ENCODE measurements at regions not wholly inside any gene's neighbourhood (a gene's known extent, or its start where the extent isn't known, plus 50 kb on each side); places are given as distances from the start of the nearest gene placed in this dataset.

DNA sequence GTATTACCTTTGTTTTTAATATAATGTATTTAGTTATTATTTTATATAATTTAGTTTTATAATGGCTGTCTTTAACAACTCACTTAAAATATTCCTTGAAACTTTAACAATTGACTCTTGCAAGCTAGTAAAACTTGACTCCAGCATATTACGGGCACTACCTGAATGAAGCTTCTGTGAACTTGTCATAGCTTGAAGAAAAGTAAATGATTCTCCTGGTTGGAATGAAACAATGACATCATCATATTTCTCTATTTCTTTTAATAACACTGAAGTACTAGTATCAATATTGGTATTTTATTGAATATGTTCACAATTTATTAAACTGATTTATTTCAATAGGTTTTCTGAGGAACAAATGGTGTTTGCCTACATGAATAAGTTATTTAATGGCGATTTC lies 128.4 kb upstream of the PHF14 start:
- ChIA-PET POLR2A (no interaction called here), CTCF (no interaction called here)
- Histone ChIP-seq H3K27ac (ENCODE audit: extremely low read depth, low read depth, low read length) (no peak overlapping the region), H3K4me3 (ENCODE audit: low read depth, low read length) (no peak overlapping the region), H3K9me3 (ENCODE audit: control insufficient read depth, insufficient read depth, low read depth, low read length) (no peaks in the 10 kb centered on the region), H3K36me3 (ENCODE audit: control insufficient read depth in 2 of 2, insufficient read depth in 1 of 2, low read length in 2 of 2) (no peaks in the 10 kb centered on the region), H3K4me1 (ENCODE audit: control insufficient read depth, insufficient read depth, low read length) (no peaks in the 10 kb centered on the region)
- TF ChIP-seq, protein P1, sequence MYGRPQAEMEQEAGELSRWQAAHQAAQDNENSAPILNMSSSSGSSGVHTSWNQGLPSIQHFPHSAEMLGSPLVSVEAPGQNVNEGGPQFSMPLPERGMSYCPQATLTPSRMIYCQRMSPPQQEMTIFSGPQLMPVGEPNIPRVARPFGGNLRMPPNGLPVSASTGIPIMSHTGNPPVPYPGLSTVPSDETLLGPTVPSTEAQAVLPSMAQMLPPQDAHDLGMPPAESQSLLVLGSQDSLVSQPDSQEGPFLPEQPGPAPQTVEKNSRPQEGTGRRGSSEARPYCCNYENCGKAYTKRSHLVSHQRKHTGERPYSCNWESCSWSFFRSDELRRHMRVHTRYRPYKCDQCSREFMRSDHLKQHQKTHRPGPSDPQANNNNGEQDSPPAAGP (tag by site-specific recombination; IDR thresholded peaks at IDR 0.05) = no peak
- peak; percentile 30; the same call in 1 of the 2 replicates for TF ChIP-seq ATF2 (tag by site-specific recombination; IDR thresholded peaks at IDR 0.05; ENCODE audit: low read depth)

DNA sequence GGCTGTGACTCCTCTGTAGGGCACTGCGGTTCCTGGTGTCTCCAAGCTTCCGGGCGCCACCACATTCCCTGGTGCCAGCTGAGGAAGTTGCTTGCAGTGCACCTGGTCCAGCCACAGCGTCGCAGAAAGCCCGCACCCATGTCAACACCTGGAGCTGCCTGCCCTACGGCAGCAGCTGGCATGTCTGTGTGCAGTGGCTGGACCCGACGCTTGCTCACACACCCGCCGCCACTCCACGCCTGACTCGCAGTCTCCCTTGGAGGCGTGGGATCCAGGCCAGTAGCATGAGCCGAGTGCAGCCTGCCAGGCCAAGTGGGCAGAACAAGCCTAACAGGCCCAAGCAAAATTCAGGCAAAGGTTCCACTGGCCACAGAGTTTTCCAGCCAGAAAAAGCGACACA lies 118.1 kb upstream of the PHF14 start:
- POLR2A ChIA-PET = no interaction called here
- no peaks in the 10 kb centered on the region for H3K4me1 ChIP-seq (ENCODE audit: control insufficient read depth, insufficient read depth, low read length)
- TF ChIP-seq ZNF677 (tag by site-specific recombination; IDR thresholded peaks at IDR 0.05) = no peak
- no peak for TF ChIP-seq ZNF10 (tag by site-specific recombination; IDR thresholded peaks at IDR 0.05)
- TF ChIP-seq ZBTB1 (tag by site-specific recombination; IDR thresholded peaks at IDR 0.05) = no peak
- TF ChIP-seq, protein P2, sequence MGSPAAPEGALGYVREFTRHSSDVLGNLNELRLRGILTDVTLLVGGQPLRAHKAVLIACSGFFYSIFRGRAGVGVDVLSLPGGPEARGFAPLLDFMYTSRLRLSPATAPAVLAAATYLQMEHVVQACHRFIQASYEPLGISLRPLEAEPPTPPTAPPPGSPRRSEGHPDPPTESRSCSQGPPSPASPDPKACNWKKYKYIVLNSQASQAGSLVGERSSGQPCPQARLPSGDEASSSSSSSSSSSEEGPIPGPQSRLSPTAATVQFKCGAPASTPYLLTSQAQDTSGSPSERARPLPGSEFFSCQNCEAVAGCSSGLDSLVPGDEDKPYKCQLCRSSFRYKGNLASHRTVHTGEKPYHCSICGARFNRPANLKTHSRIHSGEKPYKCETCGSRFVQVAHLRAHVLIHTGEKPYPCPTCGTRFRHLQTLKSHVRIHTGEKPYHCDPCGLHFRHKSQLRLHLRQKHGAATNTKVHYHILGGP (tag by site-specific recombination; IDR thresholded peaks at IDR 0.05) = no peak
- H3K9me3 ChIP-seq (ENCODE audit: control insufficient read depth, insufficient read depth, low read depth, low read length) = no peaks in the 10 kb centered on the region
- no peak overlapping the region for H3K4me3 ChIP-seq (ENCODE audit: low read depth, low read length)
- no peak overlapping the region for H3K27ac ChIP-seq (ENCODE audit: extremely low read depth, low read depth, low read length)
- H3K36me3 ChIP-seq (ENCODE audit: control insufficient read depth in 2 of 2, insufficient read depth in 1 of 2, low read length in 2 of 2) = no peaks in the 10 kb centered on the region
- CTCF ChIA-PET = no interaction called here

DNA sequence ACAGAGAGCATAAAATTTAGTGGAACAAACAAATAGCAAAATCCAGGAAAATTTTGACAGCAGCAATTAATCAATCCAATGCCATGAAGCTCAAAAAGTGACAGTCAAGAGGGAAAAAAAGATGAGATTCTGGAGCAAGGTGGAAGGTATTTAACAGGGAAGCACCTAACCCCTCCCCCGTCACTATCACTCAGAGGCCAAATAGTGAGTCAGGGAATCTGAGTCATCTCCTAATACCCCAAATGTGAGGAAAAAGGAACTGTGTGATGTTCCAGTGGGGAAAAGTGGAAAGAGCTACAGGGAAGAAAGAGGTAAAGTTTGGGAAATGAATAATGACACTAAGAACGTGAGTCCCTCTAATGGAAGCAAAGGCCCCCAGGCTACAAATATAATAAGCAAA lies 113.2 kb upstream of the PHF14 start:
- H3K36me3 ChIP-seq (ENCODE audit: control insufficient read depth in 2 of 2, insufficient read depth in 1 of 2, low read length in 2 of 2) = no peaks in the 10 kb centered on the region
- H3K27ac ChIP-seq (ENCODE audit: extremely low read depth, low read depth, low read length) = no peak overlapping the region
- POLR2A ChIA-PET = no interaction called here
- no peaks in the 10 kb centered on the region for H3K9me3 ChIP-seq (ENCODE audit: control insufficient read depth, insufficient read depth, low read depth, low read length)
- H3K4me1 ChIP-seq (ENCODE audit: control insufficient read depth, insufficient read depth, low read length) = no peaks in the 10 kb centered on the region
- CTCF ChIA-PET = no interaction called here
- TF ChIP-seq ZNF18 (tag by site-specific recombination; IDR thresholded peaks at IDR 0.05) (no peak), ZNF560 (tag by site-specific recombination; IDR thresholded peaks at IDR 0.05; ENCODE audit: borderline replicate concordance) (no peak)
- H3K4me3 ChIP-seq (ENCODE audit: low read depth, low read length) = no peak overlapping the region

GRCh38 chr7:10863476-10863875 lies 110.2 kb upstream of the PHF14 start:
- H3K27ac ChIP-seq (ENCODE audit: extremely low read depth, low read depth, low read length) = no peak overlapping the region
- H3K36me3 ChIP-seq (ENCODE audit: control insufficient read depth in 2 of 2, insufficient read depth in 1 of 2, low read length in 2 of 2) = no peaks in the 10 kb centered on the region
- H3K4me3 ChIP-seq (ENCODE audit: low read depth, low read length) = no peak overlapping the region
- H3K4me1 ChIP-seq (ENCODE audit: control insufficient read depth, insufficient read depth, low read length) = no peaks in the 10 kb centered on the region
- POLR2A ChIA-PET = no interaction called here
- CTCF ChIA-PET = interaction anchor here (0.6 to 1.0 kb wide), 2 partner anchors 348 to 478 kb away, joined by 3 read pairs; no protein-coding TSS in a partner anchor
- no peaks in the 10 kb centered on the region for H3K9me3 ChIP-seq (ENCODE audit: control insufficient read depth, insufficient read depth, low read depth, low read length)
- TF ChIP-seq BCL11B (tag by site-specific recombination; IDR thresholded peaks at IDR 0.05; ENCODE audit: low read depth) (no peak), ZNF132 (tag by site-specific recombination; IDR thresholded peaks at IDR 0.05; ENCODE audit: borderline replicate concordance) (no peak), ZBTB8A (tag by site-specific recombination; IDR thresholded peaks at IDR 0.05) (no peak), ZNF621 (tag by site-specific recombination; IDR thresholded peaks at IDR 0.05) (no peak), ZNF112 (tag by site-specific recombination; IDR thresholded peaks at IDR 0.05) (no peak), ZNF169 (tag by site-specific recombination; IDR thresholded peaks at IDR 0.05) (no peak), ZNF791 (tag by site-specific recombination; IDR thresholded peaks at IDR 0.05) (no peak), OVOL3 (tag by site-specific recombination; IDR thresholded peaks at IDR 0.05) (no peak), ZNF324 (tag by site-specific recombination; IDR thresholded peaks at IDR 0.05) (no peak), ZSCAN18 (tag by site-specific recombination; IDR thresholded peaks at IDR 0.05) (no peak), SCRT1 (tag by site-specific recombination; IDR thresholded peaks at IDR 0.05; ENCODE audit: borderline replicate concordance) (no peak), HOXD13 (CRISPR knock-in tag; IDR thresholded peaks at IDR 0.05; ENCODE audit: borderline replicate concordance) (no peak), KLF8 (tag by site-specific recombination; IDR thresholded peaks at IDR 0.05) (no peak)
- TF ChIP-seq, protein P3, sequence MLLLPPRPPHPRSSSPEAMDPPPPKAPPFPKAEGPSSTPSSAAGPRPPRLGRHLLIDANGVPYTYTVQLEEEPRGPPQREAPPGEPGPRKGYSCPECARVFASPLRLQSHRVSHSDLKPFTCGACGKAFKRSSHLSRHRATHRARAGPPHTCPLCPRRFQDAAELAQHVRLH (tag by site-specific recombination; IDR thresholded peaks at IDR 0.05) = no peak

Measured in HEK293 (cell line).